B cell (primary cell): ENCODE measurements at regions not wholly inside any gene's neighbourhood (a gene's known extent, or its start where the extent isn't known, plus 50 kb on each side); places are given as distances from the start of the nearest gene placed in this dataset.

Source experiments
- ATAC-seq: fragments of 200-7000 bp; cut with Tn5 transposase; one replicate; pipeline ENCODE4 v1.10.0; 2021; ENCODE audit warnings: low read depth, mild to moderate bottlenecking, moderate number of reproducible peaks, moderate library complexity
- CTCF ChIA-PET: fragments of 350-600 bp; sonication (Branson Sonifier 250); formaldehyde crosslinking; loops from one replicate; lab custom pipeline; 2021; ENCODE audit warnings: antibody characterized with exemption, inconsistent platforms; lab: Charles Lee
- POLR2A ChIA-PET: fragments of 350-600 bp; sonication (Branson Sonifier 250); formaldehyde crosslinking; loops from one replicate; lab custom pipeline; 2021; ENCODE audit warnings: antibody characterized with exemption; lab: Charles Lee
- DNase-seq: peaks from one replicate; pipeline ENCODE4 v3.0.0; 2013
- H2AFZ ChIP-seq: 2 replicates; pipeline ENCODE4 v1.6.1; 2012; ENCODE audit warnings: mild to moderate bottlenecking, low read depth, low read length; ENCODE audit not compliant: insufficient read depth, poor library complexity, severe bottlenecking
- H3K27ac ChIP-seq, 2 donors: 1 replicate in 1 of 2; 2 replicates in 1 of 2; pipeline ENCODE4 v1.5.1; 2012 to 2013; ENCODE audit warnings: low read length in 2 of 2, mild to moderate bottlenecking in 2 of 2, moderate library complexity in 1 of 2
- H3K27me3 ChIP-seq, 4 experiments: fragments of 200-600 bp in 1 of 4; sonication (generic) in 1 of 4; replicated peaks in 1 of 4; 1 replicate in 2 of 4; 2 replicates in 2 of 4; pipeline versions ENCODE4 v1.6.1 to v1.7.0; 2013 to 2016; ENCODE audit warnings: low read length in 3 of 4, mild to moderate bottlenecking in 2 of 4, mixed read lengths in 1 of 4, moderate library complexity in 1 of 4; ENCODE audit not compliant: insufficient read depth in 4 of 4, control insufficient read depth in 3 of 4; ENCODE audit errors: control extremely low read depth in 1 of 4
- H3K36me3 ChIP-seq, 2 experiments: replicated peaks in 1 of 2; 1 replicate in 1 of 2; 2 replicates in 1 of 2; pipeline versions ENCODE4 v1.6.1 to v1.7.1; 2013; ENCODE audit warnings: low read length in 1 of 2; ENCODE audit not compliant: insufficient read depth in 2 of 2, control insufficient read depth in 1 of 2; ENCODE audit errors: control extremely low read depth in 1 of 2, extremely low read depth in 1 of 2
- H3K4me1 ChIP-seq, 2 donors: fragments of 200-600 bp in 1 of 2; sonication (generic) in 1 of 2; 1 replicate in 1 of 2; 2 replicates in 1 of 2; pipeline versions ENCODE4 v1.5.1 to v1.6.1; 2013 to 2017; ENCODE audit warnings: low read length in 2 of 2; ENCODE audit not compliant: control insufficient read depth in 2 of 2, insufficient read depth in 2 of 2
- H3K4me2 ChIP-seq: replicated peaks from 2 replicates; pipeline ENCODE3; 2012; ENCODE audit warnings: mild to moderate bottlenecking, low read depth, low read length; ENCODE audit not compliant: poor library complexity, severe bottlenecking
- H3K4me3 ChIP-seq, 5 experiments: fragments of 200-600 bp in 1 of 5; sonication (generic) in 1 of 5; 1 replicate in 3 of 5; 2 replicates in 2 of 5; pipeline versions ENCODE4 v1.5.1 to v1.7.0; 2011 to 2016; ENCODE audit warnings: low read length in 4 of 5, mild to moderate bottlenecking in 4 of 5, low read depth in 2 of 5, control low read depth in 1 of 5, moderate library complexity in 1 of 5; ENCODE audit not compliant: insufficient read depth in 1 of 5; ENCODE audit errors: control extremely low read depth in 1 of 5, extremely low read depth in 1 of 5
- H3K79me2 ChIP-seq: fragments of 200-600 bp; sonication (generic); one replicate; pipeline ENCODE4 v1.6.0; 2016; ENCODE audit warnings: low read length; ENCODE audit not compliant: control insufficient read depth, insufficient read depth
- H3K9ac ChIP-seq: fragments of 200-600 bp; sonication (generic); 2 replicates; pipeline ENCODE4 v1.6.1; 2017; ENCODE audit warnings: mild to moderate bottlenecking, low read length, moderate library complexity
- H3K9me3 ChIP-seq, 3 donors: one replicate each; pipeline versions ENCODE4 v1.6.1 to v1.7.1; 2013; ENCODE audit warnings: low read length in 2 of 3; ENCODE audit not compliant: control insufficient read depth in 2 of 3, insufficient read depth in 1 of 3; ENCODE audit errors: control extremely low read depth in 1 of 3
- H4K20me1 ChIP-seq: 2 replicates; pipeline ENCODE4 v1.6.0; 2012; ENCODE audit warnings: mild to moderate bottlenecking, low read length; ENCODE audit not compliant: insufficient read depth, control insufficient read depth, poor library complexity, severe bottlenecking
- H3K27ac Mint-ChIP-seq: one replicate; pipeline ENCODE4 v1.8.0; 2021; ENCODE audit warnings: mixed read lengths
- H3K27me3 Mint-ChIP-seq: one replicate; pipeline ENCODE4 v1.8.0; 2021; ENCODE audit warnings: mixed read lengths
- H3K4me1 Mint-ChIP-seq: one replicate; pipeline ENCODE4 v1.8.0; 2021; ENCODE audit warnings: mixed read lengths
- H3K4me3 Mint-ChIP-seq: one replicate; pipeline ENCODE4 v1.8.0; 2021; ENCODE audit warnings: mixed read lengths
- H3K9me3 Mint-ChIP-seq: one replicate; pipeline ENCODE4 v1.8.0; 2022; ENCODE audit warnings: mixed read lengths; ENCODE audit not compliant: insufficient read depth
- CTCF ChIP-seq: fragments of 200-600 bp; IDR thresholded peaks from one replicate; pipeline ENCODE4 v1.8.0; 2022; ENCODE audit warnings: antibody characterized with exemption, mild to moderate bottlenecking
- EZH2 ChIP-seq: IDR thresholded peaks from 2 replicates; pipeline ENCODE4 v1.6.1; 2012; ENCODE audit warnings: borderline replicate concordance, low read depth, mild to moderate bottlenecking, moderate library complexity, low read length; ENCODE audit not compliant: insufficient read depth, poor library complexity, severe bottlenecking
- WGBS: methylation state at CpG from one replicate; pipeline ENCODE4 v1.1.5; 2013; ENCODE audit warnings: missing lambda C conversion rate; ENCODE audit not compliant: insufficient coverage; 5-methylcytosine and 5-hydroxymethylcytosine counted together
- intact Hi-C: fragments of 100-400 bp; cut with micrococcal nuclease; formaldehyde crosslinking; loops from one replicate; pipeline ENCODE4 v1.10.0; 2022

- Histone ChIP-seq H3K9me3 (peaks cover 0 to 3% (median 0%) of the 10 kb centered on the region in 3 donors), H3K4me1 (peaks cover 20 to 23% of the 10 kb centered on the region in 2 donors), H3K27me3 (no peaks in the 10 kb centered on the region), H2AFZ (no peak overlapping the region), H3K79me2 (no peaks in the 10 kb centered on the region), H3K9ac (no peak overlapping the region), H4K20me1 (no peaks in the 10 kb centered on the region), H3K27ac (no peak overlapping the region), H3K4me2 (no peak overlapping the region), H3K4me3 (no peak overlapping the region), H3K36me3 (no peaks in the 10 kb centered on the region)
- Mint-ChIP-seq H3K9me3 (peaks cover 3% of the 10 kb centered on the region), H3K4me3 (no peak overlapping the region), H3K27me3 (peaks cover 4% of the 10 kb centered on the region), H3K4me1 (peaks cover 19% of the 10 kb centered on the region), H3K27ac (no peak overlapping the region)
- DNase-seq (no peak), ATAC-seq (no peak)
- POLR2A ChIA-PET, result no interaction called here
- 96% methylated on average over 3 of the region's 5 CpGs for WGBS
- CTCF ChIA-PET, result no interaction called here
- TF ChIP-seq EZH2 (no peak), CTCF (no peak)
- intact Hi-C loops, result no loop called here
Observed at GRCh38 chr3:31210068-31210645, 315.7 kb upstream of the GADL1 start.

GRCh38 chr3:31213869-31214486, 318.7 kb upstream of the STT3B start:
- no CpG with 5 or more reads among the region's 7 CpGs for WGBS
- intact Hi-C loops, result no loop called here
- Mint-ChIP-seq H3K27me3 (peaks cover 4% of the 10 kb centered on the region), H3K9me3 (no peaks in the 10 kb centered on the region), H3K4me1 (peaks cover 24% of the 10 kb centered on the region), H3K4me3 (no peak overlapping the region), H3K27ac (no peak overlapping the region)
- DNase-seq, result no peak
- no peaks in the 10 kb centered on the region for H3K36me3 ChIP-seq
- no peak for ATAC-seq
- no peak for TF ChIP-seq CTCF
- no peak for TF ChIP-seq EZH2
- peak overlapping the region; percentile 40 for H2AFZ ChIP-seq
- H3K4me2 ChIP-seq, result peak overlapping the region; percentile 63
- H3K4me1 ChIP-seq, result peaks cover 24 to 27% of the 10 kb centered on the region in 2 donors
- H3K79me2 ChIP-seq, result no peaks in the 10 kb centered on the region
- peak overlapping the region in 1 of 5 experiments; percentile 19 for H3K4me3 ChIP-seq
- H3K9me3 ChIP-seq, result no peaks in the 10 kb centered on the region
- no peak overlapping the region for H3K27ac ChIP-seq
- no peaks in the 10 kb centered on the region for H4K20me1 ChIP-seq
- POLR2A ChIA-PET, result no interaction called here
- no peaks in the 10 kb centered on the region for H3K27me3 ChIP-seq
- CTCF ChIA-PET, result interaction anchor here (1.2 kb wide), 1 partner anchor 12 kb away, joined by 3 read pairs; no protein-coding TSS in a partner anchor
- H3K9ac ChIP-seq, result peak overlapping the region; percentile 24
